NCI-H1694 (cell line): ENCODE measurements at regions not wholly inside any gene's neighbourhood (a gene's known extent, or its start where the extent isn't known, plus 50 kb on each side); places are given as distances from the start of the nearest gene placed in this dataset.
"Not testable (repeated sequence)": the region's sequence is repeated elsewhere in the genome, so short reads cannot be mapped to it uniquely, and the experiment has no call there.

Source experiments
- DNase-seq: peaks from one replicate; lab custom pipeline; 2025; lab: John Stamatoyannopoulos, UW

DNA sequence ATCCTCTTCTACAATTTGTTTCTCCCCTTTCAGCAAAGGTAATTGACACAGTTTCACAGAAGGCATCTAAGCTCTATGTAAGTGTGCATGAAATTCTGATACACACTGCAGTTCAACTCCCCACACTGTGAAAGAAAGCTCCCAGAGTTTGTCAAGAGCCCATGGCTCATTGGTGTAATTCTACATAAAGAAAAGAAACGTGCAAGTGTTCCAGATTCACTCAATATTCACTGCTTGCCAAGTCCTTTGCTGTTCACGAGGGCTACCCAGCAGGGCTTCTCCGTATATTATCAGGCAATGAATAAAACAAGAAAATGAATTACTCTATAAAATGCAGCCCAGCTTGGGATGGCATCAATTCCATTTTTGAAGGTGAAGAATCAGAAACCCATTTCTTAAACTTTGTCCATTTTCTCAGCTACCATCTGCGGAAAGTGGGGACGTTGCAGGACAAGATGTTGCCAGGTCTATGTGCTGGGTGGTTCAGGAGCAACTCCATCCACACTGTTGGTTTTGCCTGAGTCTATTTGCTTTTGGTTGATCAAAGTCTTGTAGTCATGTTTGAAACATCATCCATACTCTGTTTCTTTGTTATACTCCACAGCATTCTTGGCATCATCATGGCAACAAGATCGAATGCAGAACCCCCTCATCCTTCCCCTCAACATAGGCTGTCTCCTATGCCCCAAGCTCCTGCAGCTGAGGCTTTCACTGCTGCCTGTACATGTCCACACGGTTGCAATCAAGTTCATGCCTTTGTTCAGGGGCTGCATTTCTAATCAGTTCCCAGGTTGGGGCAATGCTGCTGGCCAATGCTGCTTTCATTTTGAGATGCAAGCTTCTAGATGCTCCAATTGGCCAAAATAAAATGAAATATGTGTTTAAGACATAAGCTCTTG lies 301.8 kb downstream of the MED10 start:
- DNase-seq, result no peak

DNA sequence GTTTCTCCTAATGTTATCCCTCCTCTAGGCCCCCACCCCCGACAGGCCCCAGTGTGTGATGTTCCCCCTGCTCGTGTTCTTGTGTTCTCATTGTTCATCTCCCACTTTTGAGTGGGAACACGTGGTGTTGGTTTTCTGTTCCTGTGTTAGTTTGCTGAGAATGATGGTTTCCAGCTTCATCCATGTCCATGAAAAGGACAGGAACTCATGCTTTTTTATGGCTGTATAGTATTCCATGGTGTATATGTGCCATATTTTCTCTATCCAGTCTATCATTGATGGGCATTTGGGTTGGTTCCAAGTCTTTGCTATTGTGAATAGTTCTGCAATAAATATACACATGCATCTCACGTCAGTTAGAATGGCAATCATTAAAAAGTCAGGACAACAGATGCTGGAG lies 305.9 kb downstream of the MED10 start:
- DNase-seq, result not testable (repeated sequence)

- DNase-seq, result no peak
These were observed 308.7 kb downstream of the MED10 start for GRCh38 chr5:6069496-6070185.

DNA sequence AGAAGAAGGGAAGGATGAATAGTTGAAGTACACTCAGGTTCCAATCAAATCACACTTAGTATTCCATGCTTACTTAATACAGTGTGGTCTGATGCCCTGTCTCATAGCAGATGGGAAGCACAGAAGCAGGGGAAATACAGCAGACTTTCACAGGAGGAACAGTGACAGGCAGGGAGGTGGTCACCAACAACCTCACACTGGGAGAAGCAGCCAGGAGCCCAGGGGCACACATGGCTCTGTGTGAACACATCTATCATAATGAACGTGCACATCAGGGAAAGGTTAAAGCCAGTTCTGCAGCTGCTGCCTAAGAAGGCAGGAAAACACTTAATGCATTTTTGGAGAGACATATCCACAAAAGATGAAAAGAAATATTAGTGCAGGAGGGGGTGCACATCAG lies 312.3 kb downstream of the MED10 start:
- no peak for DNase-seq

GRCh38 chr5:6059137-6059800 lies 319.1 kb downstream of the MED10 start:
- DNase-seq, result no peak

DNA sequence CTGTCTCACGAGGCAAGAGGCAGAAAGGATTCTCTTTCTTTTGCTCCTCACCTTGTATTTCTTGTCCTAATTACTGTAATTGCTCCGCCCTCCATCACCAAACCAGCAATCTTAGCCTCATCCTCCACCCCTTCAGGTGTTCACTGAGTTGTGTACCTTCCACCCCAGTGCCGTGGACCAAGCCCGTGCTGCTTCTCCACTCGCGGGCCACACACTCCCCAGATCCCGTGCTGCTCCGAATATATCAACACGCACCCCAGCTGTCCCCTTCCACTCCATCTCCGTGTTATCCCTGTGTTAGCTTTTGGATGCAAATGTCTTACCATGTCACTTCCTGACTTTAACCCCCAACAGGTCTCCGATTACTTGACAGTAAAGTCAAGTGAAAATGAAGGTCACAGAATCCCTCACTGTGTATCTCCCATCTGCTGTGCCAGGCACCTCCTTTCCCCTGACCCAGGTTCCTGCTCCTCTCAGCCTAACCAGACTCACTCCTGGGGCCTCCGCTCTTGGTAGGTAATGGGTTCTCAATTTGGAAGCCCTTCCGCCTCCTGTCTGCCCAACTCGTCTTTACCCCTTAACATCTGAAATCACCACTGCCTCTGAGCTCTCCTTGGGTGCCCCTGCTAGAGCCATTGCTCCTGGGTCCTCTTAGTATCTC lies 320.2 kb downstream of the MED10 start:
- DNase-seq, result no peak

- DNase-seq, result no peak
These were observed 322.1 kb downstream of the MED10 start for GRCh38 chr5:6056280-6056679.

- DNase-seq, result no peak
These were observed 328.7 kb downstream of the MED10 start for GRCh38 chr5:6049662-6050061.

DNA sequence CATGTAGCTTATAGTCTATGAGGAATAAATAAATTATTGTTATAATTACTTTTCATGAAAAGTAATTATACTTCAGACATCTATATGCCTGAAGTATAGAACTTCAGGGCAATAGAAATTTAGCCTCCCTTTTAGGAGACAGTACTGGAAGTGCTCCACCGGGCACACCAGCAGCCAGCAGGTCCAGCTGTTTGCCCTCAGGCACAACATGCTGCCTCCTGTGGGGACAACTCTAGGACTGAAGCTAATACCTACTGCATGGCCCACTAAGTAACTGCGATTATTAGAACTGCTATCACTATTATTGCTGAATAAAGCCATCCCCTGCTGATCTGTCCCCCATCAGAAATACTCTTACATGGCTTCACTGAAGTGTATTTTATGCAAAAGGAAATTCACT lies 329.6 kb downstream of the MED10 start:
- DNase-seq, result no peak

DNA sequence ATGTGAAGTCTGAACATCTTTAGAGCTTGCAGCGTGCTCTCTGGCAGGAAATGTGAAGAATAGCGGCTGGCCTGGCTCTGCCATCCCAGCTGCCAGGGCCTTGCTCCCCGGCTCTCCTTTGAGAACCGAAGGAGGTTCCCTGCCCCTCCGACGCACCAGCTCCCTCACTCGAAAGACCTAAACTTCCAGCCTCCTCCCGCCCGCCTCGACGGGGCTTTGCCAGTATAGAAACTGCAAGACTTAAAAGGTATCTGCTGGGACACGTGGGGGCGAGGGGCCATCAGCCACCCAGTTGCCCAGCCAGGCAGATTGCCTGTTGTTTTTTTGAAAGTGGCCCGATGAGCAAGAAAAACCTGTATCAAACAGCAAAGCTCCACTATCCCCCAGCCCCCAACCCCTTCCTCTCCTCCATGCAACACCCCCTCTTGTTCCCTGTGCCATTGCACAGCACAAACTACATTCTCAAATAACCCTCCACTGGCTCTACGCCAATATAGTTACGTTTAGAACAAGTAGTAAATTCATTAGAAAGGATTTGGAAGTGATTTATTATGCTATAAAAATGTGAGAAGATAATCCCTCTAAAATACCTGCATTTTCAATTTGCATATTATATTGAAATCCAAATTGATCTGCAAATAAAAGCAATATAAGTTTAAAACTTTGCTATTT lies 331.9 kb downstream of the MED10 start:
- DNase-seq, result no peak

DNA sequence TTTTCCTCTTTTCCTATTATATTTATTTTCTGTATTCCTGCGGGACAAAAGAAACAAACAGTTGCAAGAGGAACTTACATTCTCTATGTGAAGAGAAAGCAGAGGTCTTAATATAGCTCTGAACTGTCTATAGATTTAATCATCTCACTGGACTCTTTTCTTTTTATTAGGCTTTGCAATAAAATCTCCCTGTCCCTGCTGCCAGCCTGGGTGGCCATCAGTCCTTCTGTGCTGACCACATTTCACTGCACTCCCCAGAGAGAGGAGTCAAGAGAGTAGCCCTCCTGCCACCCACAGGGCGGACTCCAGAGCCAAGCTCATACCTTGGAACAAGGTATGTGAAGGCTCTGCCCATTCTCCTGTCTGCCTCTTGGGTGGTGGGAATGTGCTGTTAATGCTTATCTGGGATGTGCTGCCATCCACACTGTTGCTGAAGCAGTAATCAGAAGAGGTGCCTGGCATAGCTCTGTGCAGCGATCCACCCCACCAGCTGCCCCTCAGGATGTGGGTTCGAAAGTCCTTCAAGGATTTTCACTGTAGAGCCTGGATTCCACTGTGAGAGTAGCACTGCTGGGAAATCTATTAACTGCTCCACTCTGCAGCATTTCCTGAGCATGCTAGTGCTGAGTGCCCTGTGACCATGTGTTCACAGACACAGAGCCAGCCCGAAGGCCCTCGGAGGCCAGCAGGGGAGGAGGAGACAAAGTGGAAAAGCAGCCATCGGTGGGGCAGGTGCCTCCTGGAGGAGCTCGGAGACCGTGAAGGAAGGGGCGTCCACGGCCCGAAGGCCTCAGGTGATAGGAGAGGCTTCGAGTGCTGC lies 334.6 kb downstream of the MED10 start:
- DNase-seq, result no peak

GRCh38 chr5:6041977-6042550 lies 336.3 kb downstream of the MED10 start:
- DNase-seq, result no peak

GRCh38 chr5:6039111-6039510 lies 339.2 kb downstream of the MED10 start:
- no peak for DNase-seq

- no peak for DNase-seq
These were observed 342.3 kb downstream of the MED10 start for GRCh38 chr5:6036006-6036405.

- DNase-seq, result no peak
These were observed 348.5 kb downstream of the MED10 start for GRCh38 chr5:6029811-6030271.

- no peak for DNase-seq
These were observed 351.5 kb downstream of the MED10 start for GRCh38 chr5:6026766-6027406.

GRCh38 chr5:6019612-6020011 lies 358.7 kb downstream of the MED10 start:
- DNase-seq, result no peak

GRCh38 chr5:6013506-6013905 lies 364.8 kb downstream of the MED10 start:
- DNase-seq, result no peak

DNA sequence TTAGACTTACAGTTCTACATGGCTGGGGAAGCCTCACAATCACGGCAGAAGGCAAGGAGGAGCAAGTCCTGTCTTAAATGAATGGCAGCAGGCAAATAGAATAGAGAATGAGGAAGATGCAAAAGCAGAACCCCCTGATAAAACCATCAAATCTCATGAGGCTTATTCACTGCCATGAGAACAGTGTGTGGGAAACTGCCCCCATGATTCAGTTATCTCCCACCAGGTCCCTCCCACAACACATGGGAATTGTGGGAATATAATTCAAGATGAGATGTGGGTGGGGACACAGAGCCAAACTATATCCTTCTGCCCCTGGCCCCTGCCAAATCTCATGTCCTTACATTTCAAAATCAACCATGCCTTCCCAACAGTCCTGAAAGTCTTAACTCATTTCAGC lies 367.1 kb downstream of the MED10 start:
- DNase-seq, result no peak

DNA sequence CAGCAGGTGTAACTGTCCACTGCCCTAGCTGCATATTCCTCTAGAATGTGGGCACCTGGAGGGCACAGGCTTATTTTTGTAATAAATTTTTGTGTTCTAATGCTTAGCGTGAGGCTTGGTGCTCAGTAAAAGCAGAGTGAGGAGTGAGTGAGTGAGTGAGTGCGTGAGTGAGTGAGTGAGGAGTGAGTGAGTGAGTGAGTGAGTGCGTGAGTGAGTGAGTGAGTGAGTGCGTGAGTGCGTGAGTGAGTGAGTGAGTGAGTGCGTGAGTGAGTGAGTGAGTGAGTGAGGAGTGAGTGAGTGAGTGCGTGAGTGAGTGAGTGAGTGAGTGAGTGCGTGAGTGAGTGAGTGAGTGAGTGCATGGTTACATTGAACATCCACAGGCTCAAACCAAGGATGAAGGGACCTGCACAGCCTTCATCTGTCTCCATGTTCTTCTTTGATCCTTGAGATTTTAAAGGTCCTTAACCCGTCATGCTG lies 371.5 kb downstream of the MED10 start:
- no peak for DNase-seq
